Liver (tissue), 3 donors: ENCODE measurements at regions not wholly inside any gene's neighbourhood (a gene's known extent, or its start where the extent isn't known, plus 50 kb on each side); places are given as distances from the start of the nearest gene placed in this dataset.

Experiments used
- FOXA1 ChIP-seq: IDR thresholded peaks from 2 replicates; pipeline ENCODE4 v1.6.1; 2016; ENCODE audit warnings: antibody characterized with exemption
- GABPA ChIP-seq, 2 donors: IDR thresholded peaks in 1 of 2; conservative IDR thresholded peaks in 1 of 2; 2 replicates each; pipeline ENCODE4 v1.6.1; 2016; ENCODE audit warnings: antibody characterized with exemption in 2 of 2, mild to moderate bottlenecking in 1 of 2, moderate library complexity in 1 of 2
- NR2F2 ChIP-seq: IDR thresholded peaks from 2 replicates; pipeline ENCODE4 v1.6.1; 2016; ENCODE audit warnings: antibody characterized with exemption
- RAD21 ChIP-seq, 2 donors: IDR thresholded peaks; 2 replicates each; pipeline ENCODE4 v1.6.1; 2016; ENCODE audit warnings: antibody characterized with exemption in 2 of 2, mild to moderate bottlenecking in 2 of 2
- RXRA ChIP-seq, 2 donors: IDR thresholded peaks; 2 replicates each; pipeline ENCODE4 v1.6.1; 2017 to 2018; ENCODE audit warnings: antibody characterized with exemption in 2 of 2, mild to moderate bottlenecking in 1 of 2
- TAF1 ChIP-seq: conservative IDR thresholded peaks from 2 replicates; pipeline ENCODE4 v1.6.1; 2016; ENCODE audit warnings: antibody characterized with exemption, mild to moderate bottlenecking
- YY1 ChIP-seq: IDR thresholded peaks from 2 replicates; pipeline ENCODE4 v1.6.1; 2016; ENCODE audit warnings: antibody characterized with exemption, mild to moderate bottlenecking
- TF ChIP-seq, protein P1 (sequence below): fragments of 150-350 bp; IDR thresholded peaks from 2 replicates; pipeline ENCODE4 v1.5.1; 2017; ENCODE audit warnings: improper control_type of control experiment, low read depth, low read length; ENCODE audit not compliant: missing input control
- TF ChIP-seq, protein P2 (sequence below): IDR thresholded peaks from 2 replicates; pipeline ENCODE4 v1.6.1; 2016; ENCODE audit warnings: antibody characterized with exemption
- TF ChIP-seq, protein P3 (sequence below): IDR thresholded peaks from 2 replicates; pipeline ENCODE4 v1.6.1; 2016; ENCODE audit warnings: antibody characterized with exemption, mild to moderate bottlenecking
- TF ChIP-seq, protein P4 (sequence below): IDR thresholded peaks from 2 replicates; pipeline ENCODE4 v1.6.1; 2016; ENCODE audit warnings: antibody characterized with exemption
- donor health status: healthy.
- donor health status: healthy.

DNA sequence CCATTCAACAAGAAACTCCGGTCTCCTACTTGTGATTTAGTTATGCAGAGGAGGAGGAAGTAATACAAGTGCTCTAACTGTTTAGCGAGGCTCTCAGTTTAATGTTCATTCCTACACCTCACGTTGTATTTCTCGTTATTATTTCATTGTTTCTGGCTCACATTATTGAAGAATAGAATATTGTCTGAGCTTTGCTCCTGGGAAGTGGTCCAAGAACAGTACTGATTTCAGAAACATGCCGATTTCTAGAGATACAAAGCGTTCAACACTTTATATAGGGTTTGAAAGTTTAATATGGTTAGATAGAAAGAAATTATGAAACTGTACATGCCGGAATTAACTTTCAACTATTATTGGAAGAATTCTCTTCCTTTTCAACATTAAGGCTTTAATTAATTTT lies 1145.5 kb downstream of the TBL1XR1 start:
- TF ChIP-seq, protein P1, sequence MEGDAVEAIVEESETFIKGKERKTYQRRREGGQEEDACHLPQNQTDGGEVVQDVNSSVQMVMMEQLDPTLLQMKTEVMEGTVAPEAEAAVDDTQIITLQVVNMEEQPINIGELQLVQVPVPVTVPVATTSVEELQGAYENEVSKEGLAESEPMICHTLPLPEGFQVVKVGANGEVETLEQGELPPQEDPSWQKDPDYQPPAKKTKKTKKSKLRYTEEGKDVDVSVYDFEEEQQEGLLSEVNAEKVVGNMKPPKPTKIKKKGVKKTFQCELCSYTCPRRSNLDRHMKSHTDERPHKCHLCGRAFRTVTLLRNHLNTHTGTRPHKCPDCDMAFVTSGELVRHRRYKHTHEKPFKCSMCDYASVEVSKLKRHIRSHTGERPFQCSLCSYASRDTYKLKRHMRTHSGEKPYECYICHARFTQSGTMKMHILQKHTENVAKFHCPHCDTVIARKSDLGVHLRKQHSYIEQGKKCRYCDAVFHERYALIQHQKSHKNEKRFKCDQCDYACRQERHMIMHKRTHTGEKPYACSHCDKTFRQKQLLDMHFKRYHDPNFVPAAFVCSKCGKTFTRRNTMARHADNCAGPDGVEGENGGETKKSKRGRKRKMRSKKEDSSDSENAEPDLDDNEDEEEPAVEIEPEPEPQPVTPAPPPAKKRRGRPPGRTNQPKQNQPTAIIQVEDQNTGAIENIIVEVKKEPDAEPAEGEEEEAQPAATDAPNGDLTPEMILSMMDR: no peak
- TF ChIP-seq RXRA (IDR thresholded peaks at IDR 0.05) (no peak), GABPA (IDR thresholded peaks at IDR 0.05 in 1 of 2, conservative IDR thresholded peaks at IDR 0.05 in 1 of 2) (no peak), NR2F2 (no peak), TAF1 (no peak), RAD21 (IDR thresholded peaks at IDR 0.05) (no peak), FOXA1 (no peak), YY1 (no peak)
- TF ChIP-seq, protein P2, sequence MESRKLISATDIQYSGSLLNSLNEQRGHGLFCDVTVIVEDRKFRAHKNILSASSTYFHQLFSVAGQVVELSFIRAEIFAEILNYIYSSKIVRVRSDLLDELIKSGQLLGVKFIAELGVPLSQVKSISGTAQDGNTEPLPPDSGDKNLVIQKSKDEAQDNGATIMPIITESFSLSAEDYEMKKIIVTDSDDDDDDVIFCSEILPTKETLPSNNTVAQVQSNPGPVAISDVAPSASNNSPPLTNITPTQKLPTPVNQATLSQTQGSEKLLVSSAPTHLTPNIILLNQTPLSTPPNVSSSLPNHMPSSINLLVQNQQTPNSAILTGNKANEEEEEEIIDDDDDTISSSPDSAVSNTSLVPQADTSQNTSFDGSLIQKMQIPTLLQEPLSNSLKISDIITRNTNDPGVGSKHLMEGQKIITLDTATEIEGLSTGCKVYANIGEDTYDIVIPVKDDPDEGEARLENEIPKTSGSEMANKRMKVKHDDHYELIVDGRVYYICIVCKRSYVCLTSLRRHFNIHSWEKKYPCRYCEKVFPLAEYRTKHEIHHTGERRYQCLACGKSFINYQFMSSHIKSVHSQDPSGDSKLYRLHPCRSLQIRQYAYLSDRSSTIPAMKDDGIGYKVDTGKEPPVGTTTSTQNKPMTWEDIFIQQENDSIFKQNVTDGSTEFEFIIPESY: no peak
- TF ChIP-seq, protein P3, sequence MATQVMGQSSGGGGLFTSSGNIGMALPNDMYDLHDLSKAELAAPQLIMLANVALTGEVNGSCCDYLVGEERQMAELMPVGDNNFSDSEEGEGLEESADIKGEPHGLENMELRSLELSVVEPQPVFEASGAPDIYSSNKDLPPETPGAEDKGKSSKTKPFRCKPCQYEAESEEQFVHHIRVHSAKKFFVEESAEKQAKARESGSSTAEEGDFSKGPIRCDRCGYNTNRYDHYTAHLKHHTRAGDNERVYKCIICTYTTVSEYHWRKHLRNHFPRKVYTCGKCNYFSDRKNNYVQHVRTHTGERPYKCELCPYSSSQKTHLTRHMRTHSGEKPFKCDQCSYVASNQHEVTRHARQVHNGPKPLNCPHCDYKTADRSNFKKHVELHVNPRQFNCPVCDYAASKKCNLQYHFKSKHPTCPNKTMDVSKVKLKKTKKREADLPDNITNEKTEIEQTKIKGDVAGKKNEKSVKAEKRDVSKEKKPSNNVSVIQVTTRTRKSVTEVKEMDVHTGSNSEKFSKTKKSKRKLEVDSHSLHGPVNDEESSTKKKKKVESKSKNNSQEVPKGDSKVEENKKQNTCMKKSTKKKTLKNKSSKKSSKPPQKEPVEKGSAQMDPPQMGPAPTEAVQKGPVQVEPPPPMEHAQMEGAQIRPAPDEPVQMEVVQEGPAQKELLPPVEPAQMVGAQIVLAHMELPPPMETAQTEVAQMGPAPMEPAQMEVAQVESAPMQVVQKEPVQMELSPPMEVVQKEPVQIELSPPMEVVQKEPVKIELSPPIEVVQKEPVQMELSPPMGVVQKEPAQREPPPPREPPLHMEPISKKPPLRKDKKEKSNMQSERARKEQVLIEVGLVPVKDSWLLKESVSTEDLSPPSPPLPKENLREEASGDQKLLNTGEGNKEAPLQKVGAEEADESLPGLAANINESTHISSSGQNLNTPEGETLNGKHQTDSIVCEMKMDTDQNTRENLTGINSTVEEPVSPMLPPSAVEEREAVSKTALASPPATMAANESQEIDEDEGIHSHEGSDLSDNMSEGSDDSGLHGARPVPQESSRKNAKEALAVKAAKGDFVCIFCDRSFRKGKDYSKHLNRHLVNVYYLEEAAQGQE: no peak
- TF ChIP-seq, protein P4, sequence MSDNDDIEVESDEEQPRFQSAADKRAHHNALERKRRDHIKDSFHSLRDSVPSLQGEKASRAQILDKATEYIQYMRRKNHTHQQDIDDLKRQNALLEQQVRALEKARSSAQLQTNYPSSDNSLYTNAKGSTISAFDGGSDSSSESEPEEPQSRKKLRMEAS: no peak
